Gastrocnemius medialis (tissue), 4 donors: ENCODE measurements at regions not wholly inside any gene's neighbourhood (a gene's known extent, or its start where the extent isn't known, plus 50 kb on each side); places are given as distances from the start of the nearest gene placed in this dataset.

Experiments used
- CTCF ChIP-seq, 5 experiments: fragments of 450-650 bp in 3 of 5; fragments of 200-600 bp in 2 of 5; sonication (generic) in 2 of 5; IDR thresholded peaks in 4 of 5; conservative IDR thresholded peaks in 1 of 5; 1 replicate in 4 of 5; 2 replicates in 1 of 5; pipeline ENCODE4 v1.5.1; 2016 to 2019; ENCODE audit warnings: antibody characterized with exemption in 5 of 5, mild to moderate bottlenecking in 3 of 5, moderate library complexity in 3 of 5
- POLR2A ChIP-seq, 2 donors: fragments of 450-650 bp; IDR thresholded peaks; one replicate each; pipeline ENCODE4 v1.6.1; 2017; ENCODE audit warnings: antibody characterized with exemption in 2 of 2, mild to moderate bottlenecking in 2 of 2, moderate library complexity in 2 of 2

GRCh38 chr10:129390726-129391125 is 76.3 kb upstream of the MGMT start:
- TF ChIP-seq CTCF (IDR thresholded peaks at IDR 0.05 in 4 of 5, conservative IDR thresholded peaks at IDR 0.05 in 1 of 5), result no peak
- TF ChIP-seq POLR2A (IDR thresholded peaks at IDR 0.05), result no peak
